ENCODE measurements at regions not wholly inside any gene's neighbourhood (a gene's known extent, or its start where the extent isn't known, plus 50 kb on each side); places are given as distances from the start of the nearest gene placed in this dataset.
"Not testable (repeated sequence)": the region's sequence is repeated elsewhere in the genome, so short reads cannot be mapped to it uniquely, and the experiment has no call there.

GRCh38 chr11:25501426-25501825 is 830.5 kb upstream of the ANO3 start:
- not testable (repeated sequence) for DNase-seq (ENCODE audit: low spot score)

GRCh38 chr11:25515576-25515975 is 816.4 kb upstream of the ANO3 start:
- no peak for DNase-seq (ENCODE audit: low spot score)

GRCh38 chr11:25520459-25520858 is 811.5 kb upstream of the ANO3 start:
- no peak for DNase-seq (ENCODE audit: low spot score)

- no peak for DNase-seq (ENCODE audit: low spot score)
These were observed 804.1 kb upstream of the ANO3 start for GRCh38 chr11:25527841-25528240.

GRCh38 chr11:25529572-25529971 is 802.4 kb upstream of the ANO3 start:
- DNase-seq (ENCODE audit: low spot score): no peak

GRCh38 chr11:25535467-25536272 is 796.3 kb upstream of the ANO3 start:
- DNase-seq (ENCODE audit: low spot score): no peak

- no peak for DNase-seq (ENCODE audit: low spot score)
These were observed 795.6 kb upstream of the ANO3 start for GRCh38 chr11:25536289-25536688.

- no peak for DNase-seq (ENCODE audit: low spot score)
These were observed 794.5 kb upstream of the ANO3 start for GRCh38 chr11:25537393-25537792.

GRCh38 chr11:25547292-25547691 is 784.6 kb upstream of the ANO3 start:
- no peak for DNase-seq (ENCODE audit: low spot score)

- DNase-seq (ENCODE audit: low spot score): no peak
These were observed 769.5 kb upstream of the ANO3 start for GRCh38 chr11:25562417-25562816.

- DNase-seq (ENCODE audit: low spot score): no peak
These were observed 766.1 kb upstream of the ANO3 start for GRCh38 chr11:25565846-25566245.

GRCh38 chr11:25566298-25567200 is 765.4 kb upstream of the ANO3 start:
- no peak for DNase-seq (ENCODE audit: low spot score)

- no peak for DNase-seq (ENCODE audit: low spot score)
These were observed 755.6 kb upstream of the ANO3 start for GRCh38 chr11:25576320-25576719.

- not testable (repeated sequence) for DNase-seq (ENCODE audit: low spot score)
These were observed 752.4 kb upstream of the ANO3 start for GRCh38 chr11:25579554-25579953.

GRCh38 chr11:25583596-25583995 is 748.3 kb upstream of the ANO3 start:
- no peak for DNase-seq (ENCODE audit: low spot score)

- no peak for DNase-seq (ENCODE audit: low spot score)
These were observed 744.4 kb upstream of the ANO3 start for GRCh38 chr11:25587496-25587895.

GRCh38 chr11:25593221-25593620 is 738.7 kb upstream of the ANO3 start:
- DNase-seq (ENCODE audit: low spot score): no peak

GRCh38 chr11:25596701-25597100 is 735.2 kb upstream of the ANO3 start:
- no peak for DNase-seq (ENCODE audit: low spot score)

GRCh38 chr11:25597696-25598095 is 734.2 kb upstream of the ANO3 start:
- no peak for DNase-seq (ENCODE audit: low spot score)

- no peak for DNase-seq (ENCODE audit: low spot score)
These were observed 729.8 kb upstream of the ANO3 start for GRCh38 chr11:25602149-25602548.

GRCh38 chr11:25602959-25603358 is 729.0 kb upstream of the ANO3 start:
- no peak for DNase-seq (ENCODE audit: low spot score)

- DNase-seq (ENCODE audit: low spot score): no peak
These were observed 719.1 kb upstream of the ANO3 start for GRCh38 chr11:25612806-25613205.
